CD8-positive, alpha-beta memory T cell (primary cell): ENCODE measurements at regions not wholly inside any gene's neighbourhood (a gene's known extent, or its start where the extent isn't known, plus 50 kb on each side); places are given as distances from the start of the nearest gene placed in this dataset.

Experiments
- CTCF ChIA-PET: fragments of 350-600 bp; sonication (Branson Sonifier 250); formaldehyde crosslinking; loops from one replicate; lab custom pipeline; 2021; ENCODE audit warnings: antibody characterized with exemption; lab: Charles Lee
- POLR2A ChIA-PET: fragments of 350-600 bp; sonication (Branson Sonifier 250); formaldehyde crosslinking; loops from one replicate; lab custom pipeline; 2021; ENCODE audit warnings: antibody characterized with exemption; lab: Charles Lee
- DNase-seq, 5 donors: peaks; one replicate each; pipeline versions ENCODE4 v3.0.0 to v3.0.0-alpha.2; 2020 to 2022; ENCODE audit warnings: mixed read lengths in 1 of 5
- H3K27ac ChIP-seq: one replicate; pipeline ENCODE4 v1.7.0; 2013; ENCODE audit warnings: low read depth, mild to moderate bottlenecking, low read length, moderate library complexity
- H3K27me3 ChIP-seq: 2 replicates; pipeline ENCODE4 v1.7.0; 2013; ENCODE audit warnings: low read length, mild to moderate bottlenecking; ENCODE audit not compliant: insufficient read depth, poor library complexity, severe bottlenecking
- H3K36me3 ChIP-seq: 2 replicates; pipeline ENCODE4 v1.7.0; 2013; ENCODE audit warnings: mild to moderate bottlenecking, low read length, moderate library complexity; ENCODE audit not compliant: insufficient read depth
- H3K4me1 ChIP-seq: 2 replicates; pipeline ENCODE4 v1.7.0; 2013; ENCODE audit warnings: mild to moderate bottlenecking, low read length, moderate library complexity; ENCODE audit not compliant: insufficient read depth
- H3K4me3 ChIP-seq: 2 replicates; pipeline ENCODE4 v1.7.0; 2013; ENCODE audit warnings: mild to moderate bottlenecking, low read length
- H3K9me3 ChIP-seq: 2 replicates; pipeline ENCODE4 v1.7.0; 2013; ENCODE audit warnings: mild to moderate bottlenecking, low read length
- H3K27ac Mint-ChIP-seq, 8 donors: one replicate each; pipeline ENCODE4 v1.8.0; 2020 to 2021; ENCODE audit warnings: mixed read lengths in 8 of 8, mild to moderate bottlenecking in 6 of 8, inconsistent platforms in 3 of 8, moderate library complexity in 3 of 8
- H3K27me3 Mint-ChIP-seq, 2 donors: one replicate each; pipeline ENCODE4 v1.8.0; 2020 to 2021; ENCODE audit warnings: mixed read lengths in 2 of 2, mild to moderate bottlenecking in 1 of 2, moderate library complexity in 1 of 2
- H3K36me3 Mint-ChIP-seq, 3 donors: one replicate each; pipeline ENCODE4 v1.8.0; 2020 to 2021; ENCODE audit warnings: mixed read lengths in 3 of 3, inconsistent platforms in 1 of 3, mild to moderate bottlenecking in 1 of 3
- H3K4me1 Mint-ChIP-seq, 3 donors: one replicate each; pipeline ENCODE4 v1.8.0; 2020 to 2021; ENCODE audit warnings: mixed read lengths in 3 of 3, inconsistent platforms in 1 of 3, mild to moderate bottlenecking in 1 of 3
- H3K4me3 Mint-ChIP-seq, 7 donors: one replicate each; pipeline ENCODE4 v1.8.0; 2020 to 2021; ENCODE audit warnings: mixed read lengths in 7 of 7, mild to moderate bottlenecking in 6 of 7, moderate library complexity in 4 of 7, inconsistent platforms in 2 of 7
- H3K9me3 Mint-ChIP-seq, 5 donors: one replicate each; pipeline ENCODE4 v1.8.0; 2020 to 2022; ENCODE audit warnings: mixed read lengths in 5 of 5, mild to moderate bottlenecking in 3 of 5, moderate library complexity in 2 of 5, inconsistent platforms in 1 of 5

DNA sequence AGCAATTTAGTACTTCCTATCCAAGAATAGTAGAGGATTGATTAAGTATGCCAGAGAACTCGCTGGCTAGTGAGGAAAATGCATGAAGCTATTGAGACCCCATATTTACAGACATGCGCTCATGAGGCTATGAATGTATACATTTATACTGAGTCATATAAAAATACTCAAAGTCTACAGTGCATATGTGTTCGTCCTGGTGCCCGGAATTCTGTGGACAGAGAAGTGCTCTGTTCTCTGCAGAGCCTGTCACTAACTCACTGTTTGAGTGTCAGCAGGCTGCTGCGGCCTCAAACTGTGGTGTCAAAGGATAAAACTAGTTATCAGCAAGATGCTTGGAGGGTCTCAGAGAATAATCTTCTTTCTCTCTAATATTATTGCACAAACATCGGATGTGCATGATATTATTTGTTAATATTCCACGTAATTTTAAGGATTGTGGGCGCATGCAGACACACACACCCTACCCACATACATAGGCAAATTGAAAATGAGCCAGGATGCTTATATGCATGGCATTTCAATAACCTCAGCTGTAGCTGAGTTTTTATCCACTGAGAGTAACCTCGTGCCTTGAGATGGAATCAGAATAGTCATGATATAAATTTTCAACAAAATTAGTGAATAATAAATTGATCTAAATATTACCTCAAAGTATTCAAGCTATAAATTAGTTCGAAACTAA, 50.0 kb upstream of the TSC22D2 start:
- no peak overlapping the region for H3K27ac ChIP-seq
- Mint-ChIP-seq H3K4me1 (no peaks in the 10 kb centered on the region), H3K27me3 (peaks cover 0 to 2% of the 10 kb centered on the region in 2 donors), H3K27ac (no peak overlapping the region), H3K9me3 (no peaks in the 10 kb centered on the region), H3K4me3 (no peak overlapping the region), H3K36me3 (no peaks in the 10 kb centered on the region)
- CTCF ChIA-PET, result interaction anchor here (0.8 kb wide), 1 partner anchor 10 kb away, joined by 3 read pairs; no protein-coding TSS in a partner anchor
- no peaks in the 10 kb centered on the region for H3K27me3 ChIP-seq
- no peak for DNase-seq
- no peaks in the 10 kb centered on the region for H3K36me3 ChIP-seq
- no peak overlapping the region for H3K4me3 ChIP-seq
- H3K9me3 ChIP-seq, result no peaks in the 10 kb centered on the region
- no peaks in the 10 kb centered on the region for H3K4me1 ChIP-seq
- POLR2A ChIA-PET, result no interaction called here

DNA sequence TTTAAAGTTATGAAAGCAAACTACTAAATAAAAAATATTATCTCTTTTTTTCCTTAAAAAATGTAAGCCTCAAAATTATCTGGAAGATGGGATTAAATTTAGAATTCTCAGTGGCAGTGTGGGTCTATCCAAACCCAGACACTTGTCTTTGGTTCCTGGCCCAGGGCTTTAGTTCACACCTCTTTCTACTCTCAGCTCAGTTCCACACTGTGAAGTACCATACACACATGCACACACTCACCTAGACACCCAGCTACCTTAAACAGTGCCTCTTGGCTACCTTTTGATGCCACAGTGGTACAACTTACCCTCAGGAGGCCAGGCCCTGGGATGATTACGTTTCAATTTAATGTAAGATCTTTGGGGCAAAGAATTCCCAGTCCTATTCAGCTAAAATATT, 51.0 kb upstream of the TSC22D2 start:
- no peaks in the 10 kb centered on the region for H3K4me1 ChIP-seq
- ChIA-PET POLR2A (no interaction called here), CTCF (no interaction called here)
- H3K4me3 ChIP-seq, result no peak overlapping the region
- Mint-ChIP-seq H3K4me3 (no peak overlapping the region), H3K27me3 (peaks cover 0 to 2% of the 10 kb centered on the region in 2 donors), H3K27ac (no peak overlapping the region), H3K9me3 (no peaks in the 10 kb centered on the region), H3K36me3 (no peaks in the 10 kb centered on the region), H3K4me1 (no peaks in the 10 kb centered on the region)
- H3K27ac ChIP-seq, result no peak overlapping the region
- no peak for DNase-seq
- H3K36me3 ChIP-seq, result no peaks in the 10 kb centered on the region
- no peaks in the 10 kb centered on the region for H3K27me3 ChIP-seq
- no peaks in the 10 kb centered on the region for H3K9me3 ChIP-seq

DNA sequence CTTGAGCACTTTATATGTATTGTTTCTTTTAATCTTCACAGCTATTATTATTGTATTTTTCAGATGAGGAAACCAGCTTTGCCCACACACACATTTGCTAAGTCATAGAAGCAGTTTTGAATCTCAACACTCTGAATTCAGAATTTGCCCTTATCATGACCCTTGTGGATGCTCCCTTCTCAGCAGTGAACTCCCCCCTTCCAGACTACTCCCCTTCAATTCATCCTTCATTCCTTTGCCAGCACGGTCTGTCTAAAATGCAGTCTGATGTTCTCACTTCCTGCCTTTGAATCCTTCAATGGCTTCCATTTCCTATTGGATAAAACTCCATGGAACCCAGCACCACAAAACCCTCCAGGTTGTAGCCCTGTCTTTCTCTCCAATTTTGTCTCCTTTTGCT, 52.5 kb upstream of the TSC22D2 start:
- Histone ChIP-seq H3K27ac (no peak overlapping the region), H3K9me3 (no peaks in the 10 kb centered on the region), H3K36me3 (no peaks in the 10 kb centered on the region), H3K27me3 (no peaks in the 10 kb centered on the region), H3K4me1 (no peaks in the 10 kb centered on the region), H3K4me3 (no peak overlapping the region)
- ChIA-PET CTCF (no interaction called here), POLR2A (no interaction called here)
- Mint-ChIP-seq H3K4me1 (no peaks in the 10 kb centered on the region), H3K4me3 (no peak overlapping the region), H3K36me3 (no peaks in the 10 kb centered on the region), H3K9me3 (no peaks in the 10 kb centered on the region), H3K27ac (no peak overlapping the region), H3K27me3 (peaks cover under 1 to 2% of the 10 kb centered on the region in 2 donors)
- no peak for DNase-seq

DNA sequence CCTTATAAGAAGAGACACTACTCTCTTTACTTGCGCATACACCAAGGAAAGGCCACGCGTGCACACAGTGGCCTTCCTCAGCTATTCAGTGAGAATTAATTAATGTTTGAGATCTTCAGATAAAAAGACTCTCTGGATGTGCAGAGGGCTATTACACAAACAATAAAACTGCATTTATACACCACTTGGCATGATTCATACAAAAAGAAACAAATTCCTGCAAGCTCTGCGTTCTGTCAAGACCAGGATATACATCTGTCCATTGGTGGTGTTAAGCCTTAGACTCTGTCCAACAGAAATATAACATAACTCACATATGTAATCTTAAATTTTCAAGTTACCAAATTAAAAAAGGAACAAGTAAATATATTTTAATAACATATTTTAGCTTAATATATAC, 55.2 kb upstream of the TSC22D2 start:
- Mint-ChIP-seq H3K27me3 (peaks cover 6 to 15% of the 10 kb centered on the region in 2 donors), H3K4me3 (no peak overlapping the region), H3K36me3 (no peaks in the 10 kb centered on the region), H3K9me3 (no peaks in the 10 kb centered on the region), H3K4me1 (no peaks in the 10 kb centered on the region), H3K27ac (no peak overlapping the region)
- Histone ChIP-seq H3K9me3 (no peaks in the 10 kb centered on the region), H3K36me3 (no peaks in the 10 kb centered on the region), H3K27ac (no peak overlapping the region), H3K27me3 (peaks cover 5% of the 10 kb centered on the region), H3K4me3 (no peak overlapping the region), H3K4me1 (no peaks in the 10 kb centered on the region)
- ChIA-PET CTCF (no interaction called here), POLR2A (no interaction called here)
- no peak for DNase-seq

DNA sequence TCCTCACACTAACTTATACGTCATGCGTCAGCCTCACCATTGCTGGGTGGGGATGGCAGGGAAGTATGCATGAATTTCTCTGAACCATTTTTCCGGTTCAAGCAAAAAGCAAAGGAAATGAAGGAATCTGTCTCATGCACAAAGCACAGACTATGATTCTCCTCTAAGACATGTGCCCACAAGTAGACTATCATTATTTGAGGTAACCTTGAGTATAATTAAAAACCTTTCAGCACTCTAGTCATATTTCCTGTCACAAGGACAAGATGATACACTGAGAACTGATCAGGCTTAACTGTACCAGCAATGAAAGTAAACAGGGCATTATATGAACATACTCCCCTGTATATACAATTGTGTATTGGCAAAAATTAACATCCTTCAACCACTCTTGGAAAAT, 56.7 kb upstream of the TSC22D2 start:
- no peak for DNase-seq
- Mint-ChIP-seq H3K36me3 (no peaks in the 10 kb centered on the region), H3K4me1 (no peaks in the 10 kb centered on the region), H3K27me3 (peaks cover 6 to 30% of the 10 kb centered on the region in 2 donors), H3K4me3 (no peak overlapping the region), H3K9me3 (no peaks in the 10 kb centered on the region), H3K27ac (no peak overlapping the region)
- H3K4me3 ChIP-seq, result no peak overlapping the region
- ChIA-PET POLR2A (no interaction called here), CTCF (no interaction called here)
- peaks cover 5% of the 10 kb centered on the region for H3K27me3 ChIP-seq
- H3K9me3 ChIP-seq, result no peaks in the 10 kb centered on the region
- no peaks in the 10 kb centered on the region for H3K36me3 ChIP-seq
- no peak overlapping the region for H3K27ac ChIP-seq
- H3K4me1 ChIP-seq, result no peaks in the 10 kb centered on the region

DNA sequence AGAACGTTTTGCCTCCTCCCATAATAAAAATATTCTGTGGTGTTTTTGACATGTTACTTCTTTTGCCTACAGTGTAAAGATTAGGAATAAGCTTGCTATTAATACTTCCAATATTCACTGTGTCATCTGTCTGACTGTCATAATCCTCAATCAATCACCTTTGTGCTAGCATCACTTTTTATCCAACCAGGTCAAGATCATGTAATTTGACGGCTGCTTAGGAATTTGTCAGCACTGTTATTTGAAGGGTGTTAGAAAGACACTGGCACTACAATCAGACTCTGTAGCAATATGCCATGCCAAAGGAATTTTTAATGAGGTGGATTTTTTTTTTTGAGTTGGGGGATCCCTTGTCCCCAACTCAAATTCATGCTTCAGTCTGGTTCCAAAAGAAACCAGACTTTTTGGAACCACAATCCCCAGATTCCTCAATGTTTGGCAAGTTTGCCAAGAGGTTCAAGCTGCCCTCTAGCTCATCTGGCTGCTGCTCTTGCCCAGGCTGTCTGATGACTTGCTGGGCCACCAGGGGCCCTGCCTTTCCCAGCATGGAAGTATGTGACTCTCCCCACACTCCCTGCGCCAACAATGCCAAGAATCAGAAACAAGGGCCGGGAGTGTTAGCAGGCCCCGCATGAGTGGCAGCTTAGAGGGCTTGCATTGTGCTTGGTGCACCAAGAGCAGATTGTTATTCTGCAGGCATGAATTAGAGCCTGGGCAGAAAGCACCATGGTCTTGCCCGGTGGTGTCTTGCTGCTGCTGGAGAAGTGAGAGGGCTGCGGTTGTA, 58.6 kb upstream of the TSC22D2 start:
- no peak overlapping the region for H3K4me3 Mint-ChIP-seq
- Histone ChIP-seq H3K4me1 (no peaks in the 10 kb centered on the region), H3K27me3 (peaks cover 5% of the 10 kb centered on the region), H3K36me3 (no peaks in the 10 kb centered on the region), H3K27ac (no peak overlapping the region), H3K9me3 (no peaks in the 10 kb centered on the region), H3K4me3 (no peak overlapping the region)
- H3K9me3 Mint-ChIP-seq, result no peaks in the 10 kb centered on the region
- no peaks in the 10 kb centered on the region for H3K4me1 Mint-ChIP-seq
- DNase-seq, result no peak
- no peaks in the 10 kb centered on the region for H3K36me3 Mint-ChIP-seq
- ChIA-PET POLR2A (no interaction called here), CTCF (interaction anchor here (1.4 kb wide), 1 partner anchor 9 kb away, joined by 3 read pairs; no protein-coding TSS in a partner anchor)
- H3K27me3 Mint-ChIP-seq, result peaks cover 4 to 38% of the 10 kb centered on the region in 2 donors
- no peak overlapping the region for H3K27ac Mint-ChIP-seq

DNA sequence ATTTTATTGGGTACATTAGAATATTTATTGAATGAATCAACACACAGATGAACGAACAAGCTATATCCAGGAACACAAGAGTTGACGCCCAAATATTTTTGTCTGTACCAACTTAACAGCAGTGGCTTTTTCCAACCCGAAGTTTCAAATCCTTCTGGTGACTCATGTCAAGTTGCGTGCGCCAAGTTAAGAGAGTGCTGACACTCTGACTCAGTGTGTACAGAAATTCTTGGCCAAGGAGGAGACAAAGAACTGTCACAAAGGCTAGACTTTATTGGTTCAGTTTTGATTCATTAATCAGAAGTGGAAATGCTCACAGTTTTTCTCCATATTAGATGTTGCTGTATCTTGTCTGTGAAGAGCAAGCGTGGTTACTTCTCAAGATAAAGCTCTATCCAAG, 59.6 kb upstream of the TSC22D2 start:
- H3K36me3 Mint-ChIP-seq, result no peaks in the 10 kb centered on the region
- Histone ChIP-seq H3K4me3 (no peak overlapping the region), H3K36me3 (no peaks in the 10 kb centered on the region), H3K9me3 (no peaks in the 10 kb centered on the region), H3K4me1 (no peaks in the 10 kb centered on the region), H3K27me3 (peaks cover 5% of the 10 kb centered on the region), H3K27ac (no peak overlapping the region)
- H3K4me3 Mint-ChIP-seq, result no peak overlapping the region
- peaks cover 4 to 38% of the 10 kb centered on the region in 2 donors for H3K27me3 Mint-ChIP-seq
- H3K4me1 Mint-ChIP-seq, result no peaks in the 10 kb centered on the region
- ChIA-PET POLR2A (no interaction called here), CTCF (interaction anchor here (1.4 kb wide), 1 partner anchor 10 kb away, joined by 3 read pairs; no protein-coding TSS in a partner anchor)
- no peaks in the 10 kb centered on the region for H3K9me3 Mint-ChIP-seq
- no peak for DNase-seq
- peak overlapping the region in 1 of 8 donors; percentile 21 for H3K27ac Mint-ChIP-seq

DNA sequence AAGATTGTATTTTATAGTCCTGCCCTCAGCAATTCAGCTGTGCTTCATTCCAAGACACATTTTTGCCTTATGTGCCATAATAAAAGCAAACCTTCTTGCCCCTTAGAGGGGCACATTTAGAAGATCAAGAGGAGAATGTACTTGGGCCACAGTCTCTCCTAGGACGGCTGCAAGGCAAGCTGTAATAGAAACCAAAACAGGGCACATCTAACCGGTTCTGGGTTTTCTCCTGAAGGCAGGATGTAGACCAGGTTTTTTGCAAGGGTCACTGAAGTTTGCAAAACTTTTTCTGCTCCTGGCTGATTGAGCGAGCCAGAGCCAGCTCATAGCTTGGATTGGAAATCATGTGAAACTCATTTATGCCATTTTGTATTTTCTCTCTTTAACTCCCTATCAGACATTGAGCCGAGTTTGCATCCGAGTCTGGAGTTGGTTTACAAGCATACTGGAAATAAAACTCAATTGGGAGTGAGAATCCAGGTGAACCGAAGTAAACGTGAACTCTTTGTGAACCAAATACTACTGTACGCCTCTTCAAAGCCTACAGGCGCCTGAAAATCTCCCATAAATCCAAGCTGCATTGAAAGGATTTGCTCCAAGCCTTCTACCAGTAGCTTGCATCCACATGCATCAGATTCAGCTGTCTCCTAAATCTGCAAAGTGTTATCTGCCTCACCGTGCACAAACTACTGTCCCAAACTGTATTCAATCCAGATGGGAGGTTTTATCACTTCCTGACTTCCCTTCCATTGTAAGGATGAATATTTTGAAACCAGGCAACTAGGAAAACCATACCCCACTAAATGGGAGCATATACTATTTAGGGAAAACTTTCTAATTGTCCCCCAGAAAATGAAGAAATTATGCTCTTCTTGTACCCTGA, 60.9 kb upstream of the TSC22D2 start:
- no peak overlapping the region for H3K4me3 Mint-ChIP-seq
- H3K36me3 ChIP-seq, result no peaks in the 10 kb centered on the region
- no peak for DNase-seq
- POLR2A ChIA-PET, result no interaction called here
- no peaks in the 10 kb centered on the region for H3K4me1 ChIP-seq
- H3K9me3 Mint-ChIP-seq, result no peaks in the 10 kb centered on the region
- no peak overlapping the region for H3K27ac Mint-ChIP-seq
- H3K27me3 ChIP-seq, result peaks cover 5% of the 10 kb centered on the region
- peaks cover 4 to 38% of the 10 kb centered on the region in 2 donors for H3K27me3 Mint-ChIP-seq
- CTCF ChIA-PET, result no interaction called here
- no peak overlapping the region for H3K4me3 ChIP-seq
- H3K27ac ChIP-seq, result no peak overlapping the region
- no peaks in the 10 kb centered on the region for H3K4me1 Mint-ChIP-seq
- no peaks in the 10 kb centered on the region for H3K9me3 ChIP-seq
- no peaks in the 10 kb centered on the region for H3K36me3 Mint-ChIP-seq
